Progenitor cell of endocrine pancreas (in vitro differentiated cells): ENCODE measurements at regions not wholly inside any gene's neighbourhood (a gene's known extent, or its start where the extent isn't known, plus 50 kb on each side); places are given as distances from the start of the nearest gene placed in this dataset.

Source experiments
- DNase-seq: peaks from one replicate; pipeline ENCODE4 v3.0.0; 2021; ENCODE audit warnings: low spot score; ENCODE audit not compliant: unreplicated experiment
- H3K27ac Mint-ChIP-seq: 2 replicates; pipeline ENCODE4 v1.8.0; 2021; ENCODE audit warnings: mild to moderate bottlenecking, moderate library complexity, mixed read lengths
- H3K27me3 Mint-ChIP-seq: 2 replicates; pipeline ENCODE4 v1.8.0; 2021; ENCODE audit warnings: mixed read lengths
- H3K36me3 Mint-ChIP-seq: 2 replicates; pipeline ENCODE4 v1.8.0; 2022; ENCODE audit warnings: mixed read lengths; ENCODE audit not compliant: insufficient read depth
- H3K4me1 Mint-ChIP-seq: 2 replicates; pipeline ENCODE4 v1.8.0; 2021; ENCODE audit warnings: low read depth, mixed read lengths
- H3K4me3 Mint-ChIP-seq: 2 replicates; pipeline ENCODE4 v1.8.0; 2021; ENCODE audit warnings: low read depth, mild to moderate bottlenecking, moderate library complexity, mixed read lengths
- H3K9me3 Mint-ChIP-seq: 2 replicates; pipeline ENCODE4 v1.8.0; 2021; ENCODE audit warnings: low read depth, mixed read lengths
- CTCF ChIP-seq: fragments of 200-600 bp; sonication (generic); IDR thresholded peaks from one replicate; pipeline ENCODE4 v1.5.0; 2021; ENCODE audit warnings: antibody characterized with exemption, mild to moderate bottlenecking; ENCODE audit not compliant: unreplicated experiment

- Mint-ChIP-seq H3K36me3 (no peaks in the 10 kb centered on the region), H3K27ac (no peak overlapping the region)
Measured at GRCh38 chr13:80802946-80803345, 462.0 kb upstream of the SPRY2 start.

GRCh38 chr13:80798576-80799133, 457.7 kb upstream of the SPRY2 start:
- Mint-ChIP-seq H3K36me3 (no peaks in the 10 kb centered on the region), H3K4me1 (peaks cover 11% of the 10 kb centered on the region), H3K4me3 (no peak overlapping the region), H3K9me3 (no peaks in the 10 kb centered on the region), H3K27ac (no peak overlapping the region), H3K27me3 (no peaks in the 10 kb centered on the region)
- no peak for DNase-seq
- TF ChIP-seq CTCF: no peak

More at GRCh38 chr13:80802946-80803345, 462.0 kb upstream of the SPRY2 start:
- no peak for TF ChIP-seq CTCF
- no peaks in the 10 kb centered on the region for H3K4me1 Mint-ChIP-seq
- H3K27me3 Mint-ChIP-seq: no peaks in the 10 kb centered on the region
- DNase-seq: no peak
- H3K9me3 Mint-ChIP-seq: no peaks in the 10 kb centered on the region
- H3K4me3 Mint-ChIP-seq: no peak overlapping the region

- H3K27ac Mint-ChIP-seq: no peak overlapping the region
- TF ChIP-seq CTCF: no peak
- H3K4me3 Mint-ChIP-seq: no peak overlapping the region
- H3K27me3 Mint-ChIP-seq: no peaks in the 10 kb centered on the region
- H3K36me3 Mint-ChIP-seq: no peaks in the 10 kb centered on the region
- H3K9me3 Mint-ChIP-seq: peaks cover 6% of the 10 kb centered on the region
- H3K4me1 Mint-ChIP-seq: peaks cover 2% of the 10 kb centered on the region
- no peak for DNase-seq
Measured at GRCh38 chr13:80787604-80788003, 446.7 kb upstream of the SPRY2 start.

GRCh38 chr13:80783926-80784565, 443.1 kb upstream of the SPRY2 start:
- H3K27me3 Mint-ChIP-seq: no peaks in the 10 kb centered on the region
- no peak overlapping the region for H3K4me3 Mint-ChIP-seq
- no peaks in the 10 kb centered on the region for H3K36me3 Mint-ChIP-seq
- DNase-seq: no peak
- peaks cover 7% of the 10 kb centered on the region for H3K4me1 Mint-ChIP-seq
- H3K9me3 Mint-ChIP-seq: peaks cover 4% of the 10 kb centered on the region
- no peak overlapping the region for H3K27ac Mint-ChIP-seq
- TF ChIP-seq CTCF: no peak

GRCh38 chr13:80782441-80782840, 441.5 kb upstream of the SPRY2 start:
- DNase-seq: no peak
- H3K27ac Mint-ChIP-seq: no peak overlapping the region
- no peaks in the 10 kb centered on the region for H3K36me3 Mint-ChIP-seq

More at GRCh38 chr13:80782441-80782840, 441.5 kb upstream of the SPRY2 start:
- H3K27me3 Mint-ChIP-seq: no peaks in the 10 kb centered on the region
- H3K4me3 Mint-ChIP-seq: no peak overlapping the region
- TF ChIP-seq CTCF: no peak
- H3K4me1 Mint-ChIP-seq: peaks cover 7% of the 10 kb centered on the region
- peaks cover 4% of the 10 kb centered on the region for H3K9me3 Mint-ChIP-seq
